Activated CD4-positive, CD25-positive, alpha-beta regulatory T cell treated with anti-CD3 and anti-CD28 coated beads, Interleukin-2, amount 50 U/mL, for 16 hours (primary cell): ENCODE measurements at regions not wholly inside any gene's neighbourhood (a gene's known extent, or its start where the extent isn't known, plus 50 kb on each side); places are given as distances from the start of the nearest gene placed in this dataset.
"Not testable (repeated sequence)": the region's sequence is repeated elsewhere in the genome, so short reads cannot be mapped to it uniquely, and the experiment has no call there.

Source experiments
- DNase-seq: peaks from one replicate; pipeline ENCODE4 v3.0.0-alpha.2; 2020; ENCODE audit warnings: low read depth, low spot score

DNA sequence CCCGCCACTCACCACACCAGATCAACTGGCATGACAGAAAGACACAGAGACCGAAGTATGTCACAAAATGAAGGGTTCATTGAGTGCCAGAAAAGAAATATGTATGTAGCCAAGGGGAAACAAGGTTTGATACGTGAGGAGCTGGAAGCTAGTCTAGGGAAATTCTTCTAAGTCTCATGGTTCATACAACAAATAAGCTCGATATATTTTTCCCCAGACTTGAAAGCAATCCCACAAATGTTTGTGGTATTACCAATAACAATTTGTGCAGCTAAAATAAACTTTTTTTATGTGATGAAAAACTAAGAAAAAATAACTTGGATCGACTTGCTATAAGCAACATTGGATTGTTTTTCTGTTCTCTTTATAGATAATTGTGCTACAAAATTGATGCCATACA is 777.0 kb downstream of the TSN start:
- DNase-seq = no peak

DNA sequence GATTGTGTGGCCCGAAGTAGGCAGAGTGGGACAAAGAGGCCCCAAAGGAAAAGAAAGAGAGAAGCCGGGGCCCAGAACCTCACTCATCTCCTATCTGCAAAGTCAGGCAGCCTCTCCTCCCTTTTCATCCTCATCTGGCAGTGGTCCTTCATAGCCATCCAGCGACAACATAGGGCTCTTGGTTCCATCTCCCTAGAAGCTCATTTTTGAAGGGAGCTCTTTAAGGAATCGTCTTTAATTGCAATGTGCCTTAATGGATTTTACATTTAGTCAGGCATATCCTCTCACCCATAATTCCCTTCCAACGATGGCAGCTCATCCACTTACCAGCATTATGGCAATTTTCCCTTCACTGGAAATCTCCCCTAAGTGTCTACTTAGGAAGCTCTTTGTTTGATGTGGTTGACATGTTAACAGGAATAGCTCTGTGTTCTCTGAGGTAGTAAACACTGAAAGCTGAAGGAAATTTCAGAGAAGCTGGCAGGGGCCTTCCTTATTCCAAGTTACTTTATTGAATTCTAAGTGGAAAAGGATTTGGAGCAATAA is 780.6 kb downstream of the TSN start:
- DNase-seq = no peak

DNA sequence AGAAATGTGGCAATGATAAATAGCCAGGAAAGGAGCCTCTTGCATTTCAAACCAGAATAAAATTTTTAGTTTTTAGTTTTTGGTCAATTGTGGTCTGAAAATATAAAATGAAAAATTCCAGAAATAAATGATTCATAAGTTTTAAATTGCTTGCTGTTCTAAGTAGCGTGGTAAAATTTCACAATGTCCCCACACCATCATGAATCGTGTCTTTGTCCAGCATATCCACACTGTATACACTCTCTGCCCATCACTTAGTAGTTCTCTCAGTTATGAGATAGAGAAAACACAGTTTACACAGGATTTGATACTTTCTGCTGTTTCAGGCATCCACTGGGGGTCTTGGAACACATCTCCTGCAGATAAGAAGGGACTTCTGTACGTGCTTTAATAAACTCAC is 783.9 kb downstream of the TSN start:
- DNase-seq = no peak

DNA sequence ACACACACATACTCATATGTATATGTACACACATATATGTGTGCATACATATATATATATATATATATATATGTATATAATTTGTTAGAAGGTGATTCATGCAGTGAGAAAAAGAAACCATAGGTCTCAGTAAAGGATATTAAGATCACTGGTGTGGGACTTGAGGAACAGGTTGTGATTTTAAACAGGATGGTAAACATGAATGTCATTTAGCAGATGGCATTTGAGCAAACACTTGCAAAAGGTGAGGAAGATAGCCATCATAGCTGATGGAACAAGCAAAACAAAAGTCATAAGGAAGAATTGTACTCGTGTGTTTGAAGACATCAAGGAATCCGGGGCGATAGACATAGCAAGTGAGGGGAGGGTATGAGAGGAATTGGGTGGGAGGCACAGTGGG is 784.5 kb downstream of the TSN start:
- no peak for DNase-seq

DNA sequence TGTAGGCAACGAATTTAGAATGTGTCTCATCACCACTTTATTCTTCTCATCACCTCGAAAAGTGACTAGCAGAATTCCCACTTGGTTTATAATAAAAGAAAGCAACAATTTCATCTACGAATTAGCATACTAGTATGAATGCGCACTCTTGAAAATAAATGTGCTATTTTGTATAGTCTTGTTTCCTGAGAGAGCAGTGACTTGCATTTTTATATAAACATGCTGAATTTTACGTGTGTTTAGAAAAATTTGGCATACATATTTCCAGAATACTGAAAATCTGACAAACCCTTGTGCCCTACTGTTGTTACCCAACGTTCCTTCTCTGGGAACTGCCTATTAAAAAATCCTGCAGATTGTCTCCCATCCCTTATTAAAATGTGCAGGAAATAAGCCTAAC is 786.8 kb downstream of the TSN start:
- no peak for DNase-seq

DNA sequence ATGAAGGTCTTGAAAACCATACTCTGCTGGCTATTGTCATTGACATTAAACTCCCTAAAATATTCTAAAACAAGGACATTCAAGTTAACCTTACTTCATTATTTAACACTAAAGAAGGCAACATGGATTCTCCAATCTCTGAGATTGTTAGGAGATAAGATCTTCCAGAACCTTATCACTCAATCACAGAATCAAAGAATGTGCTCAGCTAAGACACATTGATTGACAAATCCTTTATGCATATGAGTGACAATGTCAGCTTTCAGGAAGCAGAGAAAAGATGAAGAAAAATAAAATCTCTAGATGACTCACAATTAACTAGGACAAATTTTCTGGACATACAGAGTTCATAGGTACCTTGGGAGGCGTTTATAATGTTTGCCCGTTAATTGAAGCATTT is 787.2 kb downstream of the TSN start:
- DNase-seq = no peak

DNA sequence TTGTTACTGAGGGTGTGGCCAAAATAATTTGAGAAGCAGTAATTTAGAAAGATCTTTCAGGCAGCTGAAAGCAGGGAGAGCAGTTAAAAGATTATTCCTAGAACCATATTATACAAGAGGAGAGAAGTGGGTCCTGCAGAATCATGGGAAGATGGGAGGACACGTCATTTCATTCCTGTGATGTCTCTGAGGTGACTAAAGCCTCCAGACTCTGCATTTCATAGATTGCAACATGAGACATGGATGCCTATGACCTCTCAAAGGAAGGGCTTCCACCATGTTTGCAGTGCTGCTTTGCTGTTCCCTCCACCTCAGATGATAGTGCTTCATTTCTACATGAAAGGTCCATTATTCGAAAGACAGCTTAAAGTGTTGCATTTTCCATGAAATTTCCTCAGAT is 788.4 kb downstream of the TSN start:
- no peak for DNase-seq

DNA sequence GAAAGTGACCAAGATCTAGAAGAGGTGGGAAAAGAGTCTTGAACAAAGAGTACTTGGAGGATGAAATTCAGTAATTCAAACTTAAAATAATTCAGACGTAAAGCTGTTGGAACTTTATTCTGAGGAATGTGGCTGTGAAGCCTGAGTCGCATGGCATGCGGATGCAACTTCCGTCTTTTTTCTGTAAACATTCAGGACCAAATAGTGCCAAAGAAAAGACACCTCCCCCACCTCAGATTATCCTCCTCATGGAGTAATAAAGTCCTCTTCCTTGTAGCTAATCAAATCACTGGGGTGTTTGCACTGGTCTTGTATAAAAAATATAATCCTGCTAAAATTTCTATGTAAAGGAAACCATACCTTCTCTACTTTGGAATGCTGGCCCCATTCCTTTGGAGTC is 790.4 kb downstream of the TSN start:
- no peak for DNase-seq

DNA sequence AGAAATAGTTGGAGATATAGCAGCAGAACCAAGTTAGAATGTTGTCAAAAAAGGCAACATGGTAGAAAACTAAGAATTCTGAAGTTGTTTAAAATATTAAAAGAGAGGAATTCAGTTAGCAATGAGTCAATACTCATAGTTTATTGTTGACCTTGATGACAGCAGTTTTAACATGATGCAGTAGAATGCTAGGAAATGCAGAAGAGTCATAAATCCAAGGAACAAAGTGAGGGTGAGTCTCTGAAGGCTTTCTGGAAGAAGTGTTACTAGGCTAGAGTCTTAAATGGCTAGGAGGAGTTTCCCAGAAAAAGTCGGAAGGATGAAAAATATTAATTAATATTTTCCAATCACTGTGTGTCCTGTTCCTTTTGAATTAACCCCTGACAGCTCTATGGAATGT is 807.3 kb downstream of the TSN start:
- DNase-seq = no peak

DNA sequence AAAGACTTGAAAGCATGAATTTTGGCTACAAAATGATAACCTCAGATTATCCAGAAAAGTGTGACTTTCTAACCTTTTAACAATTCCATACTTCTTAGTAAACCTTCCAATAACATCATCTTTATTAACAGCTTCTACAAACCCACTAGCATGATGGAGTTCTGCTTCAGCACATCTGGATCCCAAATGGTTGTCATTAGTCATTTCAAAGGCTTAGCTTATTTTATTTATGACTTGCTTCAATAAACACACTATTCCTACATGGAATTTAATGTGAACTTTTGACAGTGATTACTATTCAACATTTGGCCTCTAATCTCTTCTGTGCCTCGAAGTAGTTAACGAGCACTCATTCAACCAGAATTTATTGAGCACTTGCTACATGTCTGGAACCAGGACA is 808.3 kb downstream of the TSN start:
- DNase-seq = no peak

DNA sequence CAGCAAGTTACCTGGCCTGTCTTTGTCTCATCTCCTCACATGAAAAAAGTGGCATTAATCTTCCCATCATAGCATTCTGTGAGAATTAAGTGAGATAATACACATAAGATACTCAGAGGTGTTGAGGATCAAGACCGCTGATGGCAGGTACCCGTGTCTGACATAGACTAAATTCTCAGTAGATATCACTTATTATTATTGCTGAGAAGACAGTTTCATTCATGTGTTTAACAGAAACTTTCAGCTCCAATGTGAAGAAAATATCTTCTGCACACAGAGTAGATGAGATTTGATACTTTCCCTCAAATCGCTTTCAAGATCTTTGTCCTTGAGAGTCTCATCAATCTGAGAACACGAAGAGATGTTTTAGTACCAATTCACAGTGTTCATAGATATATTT is 809.4 kb downstream of the TSN start:
- no peak for DNase-seq

DNA sequence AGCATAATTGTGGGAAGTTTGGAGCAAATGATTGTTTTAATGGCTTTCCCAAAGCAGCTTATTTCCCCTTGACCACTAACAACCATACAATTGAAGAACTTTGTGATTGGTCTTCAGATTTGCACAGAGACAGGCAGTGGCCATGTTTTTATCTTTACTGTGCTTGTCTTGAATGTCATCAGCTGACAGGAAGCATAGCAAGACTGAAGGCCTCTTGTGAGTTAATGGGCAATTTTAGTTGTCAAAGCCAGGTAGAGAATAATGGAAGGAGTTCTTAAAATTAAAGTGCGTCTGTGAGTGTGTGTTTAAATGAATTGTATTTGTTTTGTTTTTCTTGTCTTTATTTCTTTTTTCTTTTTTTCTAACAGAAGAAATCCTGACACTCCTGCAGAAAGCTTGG is 809.9 kb downstream of the TSN start:
- no peak for DNase-seq

DNA sequence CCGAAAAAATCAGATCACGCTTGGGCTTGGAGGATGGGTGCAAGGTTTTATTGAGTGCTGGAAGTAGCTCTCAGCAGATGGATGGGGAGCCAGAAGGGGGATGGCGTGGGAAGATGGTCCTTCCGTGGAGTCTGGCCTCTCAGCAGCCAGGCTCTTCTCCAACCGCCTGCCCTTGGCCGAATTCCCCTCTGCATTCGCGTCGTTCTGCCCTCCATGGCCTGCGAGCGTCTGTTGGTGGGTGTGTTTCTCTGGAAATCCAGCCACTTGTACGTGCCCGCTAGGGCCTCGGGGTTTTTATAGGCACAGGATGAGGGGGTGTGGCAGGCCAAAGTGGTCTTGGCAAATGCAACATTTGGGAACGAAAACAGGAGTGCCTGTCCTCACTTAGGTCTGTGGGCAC is 815.2 kb downstream of the TSN start:
- DNase-seq = no peak

DNA sequence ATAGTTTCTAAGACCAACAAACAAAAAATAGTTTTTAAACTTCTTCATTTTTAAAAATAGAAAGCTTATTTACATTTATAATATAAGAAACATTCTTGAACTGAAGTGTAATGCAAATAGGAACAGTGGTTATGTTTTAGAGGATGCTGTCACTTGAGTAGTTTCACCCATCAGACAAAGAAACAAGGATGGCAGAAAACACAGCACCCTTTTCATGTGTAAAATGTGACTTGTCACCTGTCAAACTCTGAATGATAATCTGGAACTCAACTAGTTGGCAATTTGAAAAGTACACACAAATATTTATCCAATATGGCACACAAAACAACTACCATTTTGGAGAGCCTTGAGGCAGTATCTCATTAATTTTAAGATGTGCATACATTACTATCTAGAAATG is 816.0 kb downstream of the TSN start:
- DNase-seq = not testable (repeated sequence)

DNA sequence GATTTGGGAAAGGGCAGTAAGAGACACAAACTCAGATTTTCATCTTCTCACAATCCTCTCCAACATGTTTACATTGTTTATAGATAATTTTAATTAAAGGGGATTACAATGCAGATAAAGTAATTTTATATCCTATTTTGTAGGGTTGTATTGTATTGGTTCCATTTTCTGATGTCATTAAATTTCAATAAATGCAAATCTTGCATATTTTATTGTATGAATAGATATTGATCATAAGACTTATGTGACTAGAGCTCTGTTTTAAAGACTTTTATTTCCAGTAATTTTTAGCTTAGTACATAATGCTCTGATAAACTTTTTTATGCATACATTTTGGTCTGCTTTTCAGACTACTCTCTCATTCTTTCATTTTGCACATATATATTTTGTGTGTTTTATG is 819.6 kb downstream of the TSN start:
- no peak for DNase-seq

DNA sequence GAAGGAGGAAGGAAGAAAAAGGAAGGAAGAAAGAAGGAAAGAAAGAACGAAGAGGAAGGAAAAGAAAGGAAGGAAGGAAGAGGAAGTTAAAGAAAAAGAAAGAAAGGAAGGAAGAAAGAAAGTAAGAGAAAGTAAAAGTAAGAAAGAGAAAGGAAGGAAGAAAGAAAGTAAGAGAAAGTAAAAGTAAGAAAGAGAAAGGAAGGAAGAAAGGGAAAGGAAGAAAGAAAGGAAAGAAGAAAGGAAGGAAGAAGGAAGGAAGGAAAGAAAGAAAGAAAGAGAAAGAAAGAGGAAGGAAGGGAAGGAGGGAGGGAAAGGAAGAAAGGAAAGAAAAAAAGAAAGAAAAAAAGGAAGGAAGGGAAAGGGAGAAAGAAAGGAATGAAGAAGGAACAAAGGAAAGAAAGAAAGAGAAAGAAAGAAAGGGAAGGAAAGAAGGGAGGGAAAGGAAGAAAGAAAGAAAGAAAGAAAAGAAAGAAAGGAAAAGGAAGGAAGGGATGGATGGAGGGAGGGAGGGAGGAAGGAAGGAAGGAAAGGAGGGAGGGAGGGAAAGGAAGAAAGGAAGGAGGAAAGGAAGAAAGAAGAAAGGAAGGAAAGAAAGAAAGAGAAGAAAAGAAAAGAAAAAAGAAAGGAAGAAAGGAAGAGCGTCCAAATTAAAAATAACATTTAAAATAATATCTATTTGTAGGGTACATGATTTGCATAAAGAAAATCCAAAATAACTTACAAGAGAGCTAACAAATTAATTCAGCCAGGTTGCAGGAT is 827.9 kb downstream of the TSN start:
- no peak for DNase-seq

DNA sequence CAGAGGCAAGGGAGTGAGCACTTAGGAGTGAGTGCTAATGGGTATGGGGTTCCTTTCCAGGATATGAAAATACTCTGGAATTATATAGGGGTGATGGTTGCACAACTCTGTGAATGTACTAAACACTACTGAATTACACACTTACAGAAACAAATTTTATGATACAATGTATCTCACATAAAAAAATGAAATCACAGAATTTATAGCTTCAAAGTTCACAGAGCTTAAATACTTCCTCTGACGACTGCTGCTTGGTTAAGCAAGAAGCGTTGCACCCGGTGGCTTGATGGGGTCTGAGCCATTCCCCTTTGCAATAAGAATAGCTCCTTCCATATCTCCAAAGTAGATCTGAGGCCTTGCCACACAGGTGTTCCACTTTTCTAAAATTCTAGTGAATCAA is 835.1 kb downstream of the TSN start:
- DNase-seq = no peak

DNA sequence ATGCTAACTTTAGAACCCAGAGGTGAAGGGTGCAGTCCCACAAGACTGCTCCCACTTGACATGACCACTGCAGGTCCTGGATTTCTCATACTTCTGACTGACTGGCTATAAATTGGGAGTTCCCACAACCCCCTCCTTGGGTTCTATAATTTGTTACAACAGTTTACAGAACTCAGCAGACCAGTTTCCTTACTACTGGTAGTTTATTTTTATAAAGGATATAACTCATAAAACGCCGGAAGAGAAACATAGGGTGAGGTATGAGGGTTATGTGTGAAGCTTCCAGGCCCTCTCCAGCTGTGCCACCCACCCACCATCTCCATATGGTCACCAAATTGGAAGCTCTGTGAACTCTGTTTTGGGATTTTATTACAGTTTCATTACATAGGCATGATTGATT is 839.6 kb downstream of the TSN start:
- no peak for DNase-seq

DNA sequence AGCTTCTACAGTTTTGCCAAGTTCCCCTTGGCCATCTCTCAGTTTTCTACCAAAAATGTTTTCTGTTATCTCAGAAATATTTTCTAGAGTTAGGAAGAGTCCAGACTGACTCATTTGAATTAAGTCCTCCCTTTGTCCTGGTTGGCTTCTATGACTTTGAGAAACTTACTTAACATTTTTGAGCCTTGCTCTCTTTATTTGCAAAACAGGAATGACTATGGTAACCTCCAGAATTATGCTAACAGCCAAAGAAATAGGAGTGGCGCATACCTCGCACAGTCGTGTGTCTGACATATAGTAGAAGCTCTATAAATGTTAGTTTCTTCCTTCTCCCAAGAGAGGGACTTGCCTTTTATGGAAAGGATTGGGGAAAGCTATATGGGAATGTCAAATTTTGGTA is 841.1 kb downstream of the TSN start:
- DNase-seq = no peak

DNA sequence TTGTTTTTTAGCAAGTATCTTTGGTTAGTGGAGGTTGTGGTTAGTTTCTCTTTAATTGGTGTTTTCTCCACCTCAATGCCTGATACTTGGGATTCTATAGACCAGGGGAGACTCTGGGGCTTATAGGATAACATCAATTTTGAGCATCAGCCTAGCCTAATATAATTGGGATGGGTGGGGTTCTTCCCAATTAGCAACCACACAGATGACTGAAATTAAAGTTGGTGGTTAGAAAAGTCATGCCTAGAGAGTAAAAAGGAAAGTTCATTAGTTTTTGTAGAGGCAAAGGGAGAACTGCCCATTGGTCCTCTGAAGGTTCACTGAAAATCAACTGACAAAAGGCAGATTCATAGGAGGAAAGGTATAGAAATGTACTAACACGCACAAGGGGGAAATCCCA is 843.3 kb downstream of the TSN start:
- DNase-seq = no peak

DNA sequence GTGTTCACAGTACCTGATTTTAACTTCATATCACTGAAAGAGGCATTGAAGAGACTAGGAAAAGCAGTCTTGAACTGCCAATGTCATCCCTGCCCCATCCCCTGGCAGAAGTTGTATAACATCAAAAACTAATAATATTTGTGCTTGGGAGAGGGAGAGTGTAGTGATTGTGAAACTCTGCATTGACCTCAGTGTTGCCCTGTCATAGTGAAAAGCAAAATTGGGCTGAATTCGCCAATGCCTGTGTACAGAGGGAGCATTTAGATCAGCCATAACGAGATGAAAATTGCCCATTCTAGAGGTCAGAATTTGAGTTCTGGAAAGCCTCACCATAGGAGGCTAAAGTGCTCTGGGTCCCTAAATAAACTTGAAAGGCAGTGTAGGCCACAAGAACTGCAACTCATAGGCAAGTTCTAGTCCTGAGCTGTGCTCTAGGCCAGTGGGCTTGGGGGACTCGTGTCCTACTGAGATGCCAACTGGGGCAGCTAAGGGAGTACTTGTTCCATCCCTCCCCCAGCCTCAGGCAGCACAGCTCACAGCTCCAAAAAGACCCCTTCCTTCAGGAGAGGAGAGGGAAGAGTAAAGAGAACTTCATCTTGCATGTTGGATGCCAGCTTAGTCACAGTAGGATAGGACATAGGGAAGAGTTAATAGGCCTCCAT is 855.6 kb downstream of the TSN start:
- DNase-seq = no peak

DNA sequence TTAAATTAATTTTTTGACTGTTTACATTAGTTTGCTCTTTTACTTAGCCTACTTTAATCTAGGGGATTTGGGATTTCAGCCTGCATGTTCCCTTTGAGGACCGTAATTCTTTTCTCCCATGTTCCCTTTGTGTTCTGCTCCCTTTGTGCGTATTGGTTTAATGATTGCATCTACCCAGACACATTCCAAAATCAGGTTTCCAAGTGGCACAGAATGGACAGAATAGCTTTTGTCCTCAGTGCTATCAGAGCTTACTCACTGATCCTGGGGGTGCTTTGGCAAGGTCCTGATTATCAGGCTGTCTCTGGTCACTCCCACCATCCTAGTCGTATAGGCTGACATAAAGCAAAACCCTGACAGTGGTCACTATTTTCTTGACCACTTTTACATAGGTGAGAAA is 867.5 kb downstream of the TSN start:
- no peak for DNase-seq

DNA sequence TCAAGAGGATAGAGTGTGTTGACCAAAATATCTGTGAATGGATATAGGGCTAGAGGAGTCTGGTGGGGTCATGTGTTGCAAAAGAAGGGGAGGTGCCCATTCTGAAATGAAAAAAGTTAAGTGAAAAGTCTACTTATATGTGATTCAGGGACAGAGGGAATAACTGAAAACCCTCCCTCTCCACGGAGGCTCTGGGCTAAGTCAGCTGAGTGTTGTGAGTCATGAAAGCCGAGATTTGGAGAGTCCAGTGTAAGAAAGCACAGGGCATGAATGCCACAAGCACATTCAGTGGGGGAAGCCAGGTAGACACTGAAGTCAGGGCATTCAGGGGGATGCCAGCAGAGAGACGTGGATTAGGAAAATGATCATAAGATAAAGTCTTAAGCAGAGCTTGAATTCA is 871.9 kb downstream of the TSN start:
- DNase-seq = no peak
